HUES6 (cell line): ENCODE measurements at regions not wholly inside any gene's neighbourhood (a gene's known extent, or its start where the extent isn't known, plus 50 kb on each side); places are given as distances from the start of the nearest gene placed in this dataset.
"Not testable (repeated sequence)": the region's sequence is repeated elsewhere in the genome, so short reads cannot be mapped to it uniquely, and the experiment has no call there.

Experiments used
- H3K27ac ChIP-seq: 2 replicates; pipeline ENCODE4 v1.7.0; 2013; ENCODE audit warnings: low read depth, mild to moderate bottlenecking, low read length, inconsistent platforms
- H3K27me3 ChIP-seq: 2 replicates; pipeline ENCODE4 v1.6.1; 2013; ENCODE audit warnings: low read length; ENCODE audit not compliant: control insufficient read depth, insufficient read depth
- H3K36me3 ChIP-seq: 2 replicates; pipeline ENCODE4 v1.6.1; 2013; ENCODE audit warnings: low read length; ENCODE audit not compliant: control insufficient read depth, insufficient read depth
- H3K4me1 ChIP-seq: 2 replicates; pipeline ENCODE4 v1.6.1; 2013; ENCODE audit warnings: low read length; ENCODE audit not compliant: control insufficient read depth, insufficient read depth
- H3K4me3 ChIP-seq: 2 replicates; pipeline ENCODE4 v1.5.1; 2013; ENCODE audit warnings: low read depth, low read length
- H3K9ac ChIP-seq: one replicate; pipeline ENCODE4 v1.6.1; 2013; ENCODE audit warnings: mild to moderate bottlenecking, low read length
- H3K9me3 ChIP-seq: 2 replicates; pipeline ENCODE4 v1.6.1; 2013; ENCODE audit warnings: low read depth, low read length; ENCODE audit not compliant: control insufficient read depth, insufficient read depth

GRCh38 chr1:220942278-220942677 lies 63.0 kb downstream of the HLX start:
- Histone ChIP-seq H3K27me3 (no peaks in the 10 kb centered on the region), H3K9ac (no peak overlapping the region), H3K4me1 (no peaks in the 10 kb centered on the region), H3K9me3 (no peaks in the 10 kb centered on the region), H3K36me3 (no peaks in the 10 kb centered on the region), H3K4me3 (no peak overlapping the region), H3K27ac (no peak overlapping the region)

- H3K9me3 ChIP-seq, H3K9ac ChIP-seq: not testable (repeated sequence)
These were observed 63.7 kb downstream of the HLX start for GRCh38 chr1:220942914-220943313.

GRCh38 chr1:220943319-220943996 lies 64.2 kb downstream of the HLX start:
- no peak overlapping the region for H3K27ac ChIP-seq
- H3K27me3 ChIP-seq = no peaks in the 10 kb centered on the region
- no peaks in the 10 kb centered on the region for H3K9me3 ChIP-seq
- H3K36me3 ChIP-seq = no peaks in the 10 kb centered on the region
- H3K9ac ChIP-seq = no peak overlapping the region
- H3K4me1 ChIP-seq = no peaks in the 10 kb centered on the region
- H3K4me3 ChIP-seq = no peak overlapping the region

More at GRCh38 chr1:220942914-220943313, 63.7 kb downstream of the HLX start:
- H3K4me3 ChIP-seq, H3K27ac ChIP-seq, H3K36me3 ChIP-seq, H3K4me1 ChIP-seq, H3K27me3 ChIP-seq: not testable (repeated sequence)

GRCh38 chr1:220950576-220950975 lies 71.3 kb downstream of the HLX start:
- Histone ChIP-seq H3K9ac (no peak overlapping the region), H3K36me3 (no peaks in the 10 kb centered on the region), H3K4me3 (no peak overlapping the region), H3K27me3 (no peaks in the 10 kb centered on the region), H3K4me1 (no peaks in the 10 kb centered on the region), H3K9me3 (peaks cover 10% of the 10 kb centered on the region), H3K27ac (no peak overlapping the region)

GRCh38 chr1:220952961-220953643 lies 73.9 kb downstream of the HLX start:
- Histone ChIP-seq H3K36me3 (no peaks in the 10 kb centered on the region), H3K9ac (no peak overlapping the region), H3K9me3 (peaks cover 10% of the 10 kb centered on the region), H3K4me3 (no peak overlapping the region), H3K4me1 (no peaks in the 10 kb centered on the region), H3K27me3 (no peaks in the 10 kb centered on the region), H3K27ac (no peak overlapping the region)

- H3K4me3 ChIP-seq = no peak overlapping the region
- H3K4me1 ChIP-seq = no peaks in the 10 kb centered on the region
- H3K27ac ChIP-seq = no peak overlapping the region
- no peaks in the 10 kb centered on the region for H3K27me3 ChIP-seq
- H3K36me3 ChIP-seq = no peaks in the 10 kb centered on the region
- H3K9ac ChIP-seq = no peak overlapping the region
- peaks cover 10% of the 10 kb centered on the region for H3K9me3 ChIP-seq
These were observed 75.3 kb downstream of the HLX start for GRCh38 chr1:220954321-220955075.

- Histone ChIP-seq H3K9me3 (peaks cover 7% of the 10 kb centered on the region), H3K27me3 (no peaks in the 10 kb centered on the region), H3K27ac (no peak overlapping the region), H3K9ac (no peak overlapping the region), H3K36me3 (no peaks in the 10 kb centered on the region), H3K4me3 (no peak overlapping the region), H3K4me1 (no peaks in the 10 kb centered on the region)
These were observed 75.9 kb downstream of the HLX start for GRCh38 chr1:220955116-220955515.

GRCh38 chr1:220956501-220957232 lies 77.4 kb downstream of the HLX start:
- Histone ChIP-seq H3K27ac (no peak overlapping the region), H3K4me3 (no peak overlapping the region), H3K4me1 (no peaks in the 10 kb centered on the region), H3K36me3 (no peaks in the 10 kb centered on the region), H3K9me3 (no peaks in the 10 kb centered on the region), H3K9ac (no peak overlapping the region), H3K27me3 (no peaks in the 10 kb centered on the region)

GRCh38 chr1:220957233-220957605 lies 78.0 kb downstream of the HLX start:
- H3K36me3 ChIP-seq = no peaks in the 10 kb centered on the region
- H3K4me1 ChIP-seq = no peaks in the 10 kb centered on the region
- H3K9me3 ChIP-seq = no peaks in the 10 kb centered on the region
- H3K27me3 ChIP-seq = no peaks in the 10 kb centered on the region
- H3K9ac ChIP-seq = no peak overlapping the region
- H3K4me3 ChIP-seq = no peak overlapping the region
- H3K27ac ChIP-seq = no peak overlapping the region

- Histone ChIP-seq H3K4me1 (no peaks in the 10 kb centered on the region), H3K9ac (no peak overlapping the region), H3K9me3 (no peaks in the 10 kb centered on the region), H3K27me3 (no peaks in the 10 kb centered on the region), H3K36me3 (no peaks in the 10 kb centered on the region), H3K27ac (no peak overlapping the region), H3K4me3 (no peak overlapping the region)
These were observed 79.0 kb downstream of the HLX start for GRCh38 chr1:220958234-220958633.
